H4 (cell line): ENCODE measurements at regions not wholly inside any gene's neighbourhood (a gene's known extent, or its start where the extent isn't known, plus 50 kb on each side); places are given as distances from the start of the nearest gene placed in this dataset.

Experiments used
- DNase-seq: peaks from one replicate; pipeline ENCODE4 v3.0.0-alpha.2; 2015; ENCODE audit warnings: low spot score

- no peak for DNase-seq
These were observed 784.6 kb downstream of the LRFN5 start for GRCh38 chr14:42391146-42391834.

GRCh38 chr14:42378880-42379279 is 772.2 kb downstream of the LRFN5 start:
- DNase-seq = no peak

GRCh38 chr14:42378274-42378673 is 771.6 kb downstream of the LRFN5 start:
- DNase-seq = no peak

- DNase-seq = no peak
These were observed 767.7 kb downstream of the LRFN5 start for GRCh38 chr14:42374332-42374731.

GRCh38 chr14:42370056-42370455 is 763.4 kb downstream of the LRFN5 start:
- no peak for DNase-seq

- DNase-seq = no peak
These were observed 761.6 kb downstream of the LRFN5 start for GRCh38 chr14:42368234-42368633.

GRCh38 chr14:42353315-42353714 is 746.6 kb downstream of the LRFN5 start:
- no peak for DNase-seq

- DNase-seq = no peak
These were observed 729.2 kb downstream of the LRFN5 start for GRCh38 chr14:42335918-42336317.

GRCh38 chr14:42334931-42335330 is 728.3 kb downstream of the LRFN5 start:
- DNase-seq = no peak

GRCh38 chr14:42323426-42323825 is 716.8 kb downstream of the LRFN5 start:
- DNase-seq = no peak

- no peak for DNase-seq
These were observed 716.0 kb downstream of the LRFN5 start for GRCh38 chr14:42322531-42323284.

- DNase-seq = no peak
These were observed 713.3 kb downstream of the LRFN5 start for GRCh38 chr14:42319996-42320395.

- DNase-seq = no peak
These were observed 710.0 kb downstream of the LRFN5 start for GRCh38 chr14:42316693-42317092.

GRCh38 chr14:42311876-42312275 is 705.2 kb downstream of the LRFN5 start:
- no peak for DNase-seq

GRCh38 chr14:42307239-42307825 is 700.7 kb downstream of the LRFN5 start:
- DNase-seq = no peak

GRCh38 chr14:42299692-42300091 is 693.0 kb downstream of the LRFN5 start:
- DNase-seq = no peak

- DNase-seq = no peak
These were observed 686.5 kb downstream of the LRFN5 start for GRCh38 chr14:42293180-42293579.

GRCh38 chr14:42277840-42278239 is 671.2 kb downstream of the LRFN5 start:
- no peak for DNase-seq

GRCh38 chr14:42269234-42269633 is 662.6 kb downstream of the LRFN5 start:
- no peak for DNase-seq

GRCh38 chr14:42248131-42248530 is 641.5 kb downstream of the LRFN5 start:
- no peak for DNase-seq

- no peak for DNase-seq
These were observed 634.4 kb downstream of the LRFN5 start for GRCh38 chr14:42241101-42241500.

- no peak for DNase-seq
These were observed 623.3 kb downstream of the LRFN5 start for GRCh38 chr14:42229976-42230375.

GRCh38 chr14:42229294-42229693 is 622.6 kb downstream of the LRFN5 start:
- DNase-seq = no peak
